ENCODE measurements at regions not wholly inside any gene's neighbourhood (a gene's known extent, or its start where the extent isn't known, plus 50 kb on each side); places are given as distances from the start of the nearest gene placed in this dataset.
"Not testable (repeated sequence)": the region's sequence is repeated elsewhere in the genome, so short reads cannot be mapped to it uniquely, and the experiment has no call there.

GRCh38 chr12:91702843-91703425, 442.7 kb downstream of the BTG1 start:
- DNase-seq (ENCODE audit: extremely low read depth in 1 of 2, low read depth in 1 of 2) = no peak

- DNase-seq (ENCODE audit: extremely low read depth in 1 of 2, low read depth in 1 of 2) = no peak
These were observed 449.7 kb downstream of the BTG1 start for GRCh38 chr12:91695964-91696363.

- DNase-seq (ENCODE audit: extremely low read depth in 1 of 2, low read depth in 1 of 2) = not testable (repeated sequence)
These were observed 450.2 kb downstream of the BTG1 start for GRCh38 chr12:91695406-91695805.

- DNase-seq (ENCODE audit: extremely low read depth in 1 of 2, low read depth in 1 of 2) = no peak
These were observed 455.1 kb downstream of the BTG1 start for GRCh38 chr12:91690531-91690930.

GRCh38 chr12:91687052-91688017, 458.3 kb downstream of the BTG1 start:
- no peak for DNase-seq (ENCODE audit: extremely low read depth in 1 of 2, low read depth in 1 of 2)

- no peak for DNase-seq (ENCODE audit: extremely low read depth in 1 of 2, low read depth in 1 of 2)
These were observed 459.7 kb downstream of the BTG1 start for GRCh38 chr12:91685917-91686316.

GRCh38 chr12:91681751-91682150, 463.9 kb downstream of the BTG1 start:
- DNase-seq (ENCODE audit: extremely low read depth in 1 of 2, low read depth in 1 of 2) = no peak

- no peak for DNase-seq (ENCODE audit: extremely low read depth in 1 of 2, low read depth in 1 of 2)
These were observed 464.8 kb downstream of the BTG1 start for GRCh38 chr12:91680864-91681263.

GRCh38 chr12:91677556-91677955, 468.1 kb downstream of the BTG1 start:
- DNase-seq (ENCODE audit: extremely low read depth in 1 of 2, low read depth in 1 of 2) = no peak

GRCh38 chr12:91675401-91675800, 470.2 kb downstream of the BTG1 start:
- DNase-seq (ENCODE audit: extremely low read depth in 1 of 2, low read depth in 1 of 2) = no peak

- no peak for DNase-seq (ENCODE audit: extremely low read depth in 1 of 2, low read depth in 1 of 2)
These were observed 473.5 kb downstream of the BTG1 start for GRCh38 chr12:91672130-91672529.

GRCh38 chr12:91667694-91668093, 478.0 kb downstream of the BTG1 start:
- no peak for DNase-seq (ENCODE audit: extremely low read depth in 1 of 2, low read depth in 1 of 2)

GRCh38 chr12:91663744-91664143, 481.1 kb upstream of the DCN start:
- DNase-seq (ENCODE audit: extremely low read depth in 1 of 2, low read depth in 1 of 2) = no peak

- no peak for DNase-seq (ENCODE audit: extremely low read depth in 1 of 2, low read depth in 1 of 2)
These were observed 480.7 kb upstream of the DCN start for GRCh38 chr12:91663310-91663709.

- DNase-seq (ENCODE audit: extremely low read depth in 1 of 2, low read depth in 1 of 2) = no peak
These were observed 479.4 kb upstream of the DCN start for GRCh38 chr12:91662021-91662420.

- no peak for DNase-seq (ENCODE audit: extremely low read depth in 1 of 2, low read depth in 1 of 2)
These were observed 474.4 kb upstream of the DCN start for GRCh38 chr12:91657032-91657431.

- DNase-seq (ENCODE audit: extremely low read depth in 1 of 2, low read depth in 1 of 2) = no peak
These were observed 473.3 kb upstream of the DCN start for GRCh38 chr12:91655966-91656365.

- no peak for DNase-seq (ENCODE audit: extremely low read depth in 1 of 2, low read depth in 1 of 2)
These were observed 471.5 kb upstream of the DCN start for GRCh38 chr12:91654087-91654486.

- no peak for DNase-seq (ENCODE audit: extremely low read depth in 1 of 2, low read depth in 1 of 2)
These were observed 469.1 kb upstream of the DCN start for GRCh38 chr12:91651728-91652127.

- DNase-seq (ENCODE audit: extremely low read depth in 1 of 2, low read depth in 1 of 2) = no peak
These were observed 461.1 kb upstream of the DCN start for GRCh38 chr12:91643763-91644162.

- DNase-seq (ENCODE audit: extremely low read depth in 1 of 2, low read depth in 1 of 2) = no peak
These were observed 457.4 kb upstream of the DCN start for GRCh38 chr12:91640021-91640420.

- DNase-seq (ENCODE audit: extremely low read depth in 1 of 2, low read depth in 1 of 2) = no peak
These were observed 456.7 kb upstream of the DCN start for GRCh38 chr12:91639327-91639726.

Data from stimulated activated CD8-positive, alpha-beta memory T cell treated with anti-CD3 and anti-CD28 coated beads, Interleukin-7, amount 100 ng/mL, for 48 hours (primary cell).